Esophagus muscularis mucosa (tissue), 4 donors: ENCODE measurements at regions not wholly inside any gene's neighbourhood (a gene's known extent, or its start where the extent isn't known, plus 50 kb on each side); places are given as distances from the start of the nearest gene placed in this dataset.

ENCODE experiments used
- EP300 ChIP-seq: sonication (generic); formaldehyde crosslinking; IDR thresholded peaks from one replicate; pipeline ENCODE4 v1.6.1; 2017; ENCODE audit warnings: antibody characterized with exemption
- POLR2A ChIP-seq: fragments of 450-650 bp; IDR thresholded peaks from one replicate; pipeline ENCODE4 v1.6.1; 2017; ENCODE audit warnings: antibody characterized with exemption, moderate library complexity, mild to moderate bottlenecking, low read depth
- POLR2AphosphoS5 ChIP-seq, 2 donors: sonication (generic); formaldehyde crosslinking; IDR thresholded peaks; one replicate each; pipeline ENCODE4 v1.6.1; 2017; ENCODE audit warnings: antibody characterized with exemption in 2 of 2
- TF ChIP-seq, protein P1 (sequence below), 3 experiments: fragments of 200-600 bp in 2 of 3; fragments of 450-650 bp in 1 of 3; sonication (generic) in 2 of 3; IDR thresholded peaks; one replicate each; pipeline ENCODE4 v1.5.1; 2017 to 2019; ENCODE audit warnings: antibody characterized with exemption in 3 of 3, mild to moderate bottlenecking in 2 of 3, moderate library complexity in 1 of 3

DNA sequence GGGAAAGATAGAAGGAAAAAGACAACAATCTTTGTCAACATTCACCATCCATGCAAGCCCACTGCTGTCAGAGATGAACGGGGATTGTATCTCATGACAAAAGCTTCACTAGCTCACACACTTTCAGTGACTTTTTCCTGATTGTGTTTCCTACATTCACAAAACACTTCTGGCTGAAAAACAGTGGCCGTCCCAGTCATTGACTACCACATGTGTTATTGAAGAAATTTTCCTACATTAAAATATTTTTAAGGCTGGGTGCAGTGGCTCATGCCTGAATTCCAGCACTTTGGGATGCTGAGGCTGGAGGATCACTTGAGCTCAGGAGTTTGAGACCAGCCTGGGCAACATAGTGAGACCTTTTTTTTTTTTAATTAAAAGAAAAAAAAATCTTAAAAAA is 90.9 kb downstream of the MOGAT1 start:
- TF ChIP-seq, protein P1, sequence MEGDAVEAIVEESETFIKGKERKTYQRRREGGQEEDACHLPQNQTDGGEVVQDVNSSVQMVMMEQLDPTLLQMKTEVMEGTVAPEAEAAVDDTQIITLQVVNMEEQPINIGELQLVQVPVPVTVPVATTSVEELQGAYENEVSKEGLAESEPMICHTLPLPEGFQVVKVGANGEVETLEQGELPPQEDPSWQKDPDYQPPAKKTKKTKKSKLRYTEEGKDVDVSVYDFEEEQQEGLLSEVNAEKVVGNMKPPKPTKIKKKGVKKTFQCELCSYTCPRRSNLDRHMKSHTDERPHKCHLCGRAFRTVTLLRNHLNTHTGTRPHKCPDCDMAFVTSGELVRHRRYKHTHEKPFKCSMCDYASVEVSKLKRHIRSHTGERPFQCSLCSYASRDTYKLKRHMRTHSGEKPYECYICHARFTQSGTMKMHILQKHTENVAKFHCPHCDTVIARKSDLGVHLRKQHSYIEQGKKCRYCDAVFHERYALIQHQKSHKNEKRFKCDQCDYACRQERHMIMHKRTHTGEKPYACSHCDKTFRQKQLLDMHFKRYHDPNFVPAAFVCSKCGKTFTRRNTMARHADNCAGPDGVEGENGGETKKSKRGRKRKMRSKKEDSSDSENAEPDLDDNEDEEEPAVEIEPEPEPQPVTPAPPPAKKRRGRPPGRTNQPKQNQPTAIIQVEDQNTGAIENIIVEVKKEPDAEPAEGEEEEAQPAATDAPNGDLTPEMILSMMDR (IDR thresholded peaks at IDR 0.05), result no peak
- TF ChIP-seq POLR2A (no peak), POLR2AphosphoS5 (IDR thresholded peaks at IDR 0.05) (no peak), EP300 (no peak)
